Liver (tissue), 8 donors: ENCODE measurements at regions not wholly inside any gene's neighbourhood (a gene's known extent, or its start where the extent isn't known, plus 50 kb on each side); places are given as distances from the start of the nearest gene placed in this dataset.

Experiments used
- DNase-seq: peaks from one replicate; pipeline ENCODE4 v3.0.0-alpha.2; 2017; ENCODE audit warnings: low spot score
- H3K27ac ChIP-seq, 2 donors: one replicate each; pipeline ENCODE4 v1.7.0; 2013; ENCODE audit warnings: inconsistent platforms in 2 of 2, low read length in 2 of 2, control low read depth in 1 of 2, low read depth in 1 of 2, mild to moderate bottlenecking in 1 of 2
- H3K27me3 ChIP-seq, 4 donors: one replicate each; pipeline versions ENCODE4 v1.6.1 to v1.7.0; 2013; ENCODE audit warnings: low read length in 3 of 4, inconsistent platforms in 1 of 4, mild to moderate bottlenecking in 1 of 4, moderate library complexity in 1 of 4; ENCODE audit not compliant: control insufficient read depth in 4 of 4, insufficient read depth in 4 of 4
- H3K36me3 ChIP-seq, 4 donors: one replicate each; pipeline versions ENCODE4 v1.6.1 to v1.7.0; 2013; ENCODE audit warnings: low read length in 3 of 4, mild to moderate bottlenecking in 3 of 4, low read depth in 1 of 4, moderate library complexity in 1 of 4; ENCODE audit not compliant: control insufficient read depth in 4 of 4, insufficient read depth in 3 of 4
- H3K4me1 ChIP-seq, 4 donors: one replicate each; pipeline versions ENCODE4 v1.6.1 to v1.7.0; 2013; ENCODE audit warnings: low read length in 3 of 4, mild to moderate bottlenecking in 3 of 4, moderate library complexity in 1 of 4; ENCODE audit not compliant: control insufficient read depth in 4 of 4, insufficient read depth in 4 of 4
- H3K4me3 ChIP-seq, 3 donors: one replicate each; pipeline versions ENCODE4 v1.6.1 to v1.7.0; 2013; ENCODE audit warnings: low read length in 3 of 3, control low read depth in 1 of 3, low read depth in 1 of 3, mild to moderate bottlenecking in 1 of 3
- H3K9ac ChIP-seq, 2 donors: one replicate each; pipeline ENCODE4 v1.7.0; 2013; ENCODE audit warnings: low read length in 2 of 2, mild to moderate bottlenecking in 2 of 2, moderate library complexity in 2 of 2, control low read depth in 1 of 2, low read depth in 1 of 2
- H3K9me3 ChIP-seq, 4 donors: one replicate each; pipeline versions ENCODE4 v1.6.1 to v1.7.0; 2013; ENCODE audit warnings: low read length in 3 of 4; ENCODE audit not compliant: control insufficient read depth in 4 of 4
- ATF3 ChIP-seq: IDR thresholded peaks from 2 replicates; pipeline ENCODE4 v1.6.1; 2016; ENCODE audit warnings: antibody characterized with exemption
- EGR1 ChIP-seq, 2 donors: IDR thresholded peaks; 2 replicates each; pipeline ENCODE4 v1.6.1; 2016 to 2018; ENCODE audit warnings: antibody characterized with exemption in 2 of 2, low read depth in 2 of 2
- FOXA1 ChIP-seq: IDR thresholded peaks from 2 replicates; pipeline ENCODE4 v1.6.1; 2016; ENCODE audit warnings: antibody characterized with exemption
- FOXA2 ChIP-seq: IDR thresholded peaks from 2 replicates; pipeline ENCODE4 v1.6.1; 2016; ENCODE audit warnings: antibody characterized with exemption
- GABPA ChIP-seq, 2 donors: IDR thresholded peaks in 1 of 2; conservative IDR thresholded peaks in 1 of 2; 2 replicates each; pipeline ENCODE4 v1.6.1; 2016; ENCODE audit warnings: antibody characterized with exemption in 2 of 2, mild to moderate bottlenecking in 1 of 2, moderate library complexity in 1 of 2
- HNF4A ChIP-seq, 2 donors: conservative IDR thresholded peaks; 2 replicates each; pipeline ENCODE4 v1.6.1; 2016; ENCODE audit warnings: antibody characterized with exemption in 2 of 2, mild to moderate bottlenecking in 2 of 2
- HNF4G ChIP-seq: IDR thresholded peaks from 2 replicates; pipeline ENCODE4 v1.6.1; 2016; ENCODE audit warnings: antibody characterized with exemption
- JUND ChIP-seq, 2 donors: IDR thresholded peaks; 2 replicates each; pipeline ENCODE4 v1.6.1; 2016; ENCODE audit warnings: antibody characterized with exemption in 2 of 2
- NR2F2 ChIP-seq: IDR thresholded peaks from 2 replicates; pipeline ENCODE4 v1.6.1; 2016; ENCODE audit warnings: antibody characterized with exemption
- RAD21 ChIP-seq, 2 donors: IDR thresholded peaks; 2 replicates each; pipeline ENCODE4 v1.6.1; 2016; ENCODE audit warnings: antibody characterized with exemption in 2 of 2, mild to moderate bottlenecking in 2 of 2
- RXRA ChIP-seq, 2 donors: IDR thresholded peaks; 2 replicates each; pipeline ENCODE4 v1.6.1; 2017 to 2018; ENCODE audit warnings: antibody characterized with exemption in 2 of 2, mild to moderate bottlenecking in 1 of 2
- SP1 ChIP-seq: IDR thresholded peaks from 2 replicates; pipeline ENCODE4 v1.6.1; 2018; ENCODE audit warnings: antibody characterized with exemption, mild to moderate bottlenecking
- TAF1 ChIP-seq: conservative IDR thresholded peaks from 2 replicates; pipeline ENCODE4 v1.6.1; 2016; ENCODE audit warnings: antibody characterized with exemption, mild to moderate bottlenecking
- YY1 ChIP-seq: IDR thresholded peaks from 2 replicates; pipeline ENCODE4 v1.6.1; 2016; ENCODE audit warnings: antibody characterized with exemption, mild to moderate bottlenecking
- ZBTB33 ChIP-seq: IDR thresholded peaks from 2 replicates; pipeline ENCODE4 v1.6.1; 2016; ENCODE audit warnings: antibody characterized with exemption
- WGBS: extraction: QIAGEN DNeasy Blood & Tissue Kit; methylation state at CpG from one replicate; pipeline ENCODE4 v1.1.7; 2013; 5-methylcytosine and 5-hydroxymethylcytosine counted together
- TF ChIP-seq, protein P1 (sequence below): fragments of 150-350 bp; IDR thresholded peaks from 2 replicates; pipeline ENCODE4 v1.5.1; 2017; ENCODE audit warnings: improper control_type of control experiment, low read depth, low read length; ENCODE audit not compliant: missing input control
- TF ChIP-seq, protein P2 (sequence below): IDR thresholded peaks from 2 replicates; pipeline ENCODE4 v1.6.1; 2016; ENCODE audit warnings: antibody characterized with exemption
- donor health status: healthy.
- donor health status: healthy.
- donor health status: healthy.
- donor health status: healthy.
- donor health status: healthy.

DNA sequence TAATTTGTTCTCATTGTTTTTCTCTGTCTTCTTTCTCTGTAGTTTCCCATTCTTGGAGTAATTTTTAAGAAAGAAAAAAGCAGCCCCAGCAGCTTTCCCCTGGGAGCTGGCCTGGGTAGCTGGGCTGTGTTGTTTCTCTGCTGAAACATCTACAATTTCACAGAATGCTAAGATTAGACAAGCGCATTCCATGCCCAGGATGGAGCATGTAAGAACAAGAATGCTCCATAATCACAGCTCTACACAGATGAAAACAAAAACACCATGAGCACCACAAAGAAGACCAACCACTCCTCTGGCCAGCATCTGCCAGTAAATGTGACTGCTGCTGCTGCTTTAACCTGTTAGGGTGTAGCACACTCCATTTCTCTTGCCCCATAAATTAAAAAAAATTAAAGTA, 239.2 kb upstream of the SLITRK1 start:
- no peak for DNase-seq
- TF ChIP-seq SP1: no peak
- TF ChIP-seq YY1: no peak
- TF ChIP-seq HNF4A (conservative IDR thresholded peaks at IDR 0.05): no peak
- no peak for TF ChIP-seq TAF1
- Histone ChIP-seq H3K36me3 (no peaks in the 10 kb centered on the region), H3K9ac (no peak overlapping the region), H3K9me3 (no peaks in the 10 kb centered on the region), H3K4me1 (no peaks in the 10 kb centered on the region), H3K4me3 (no peak overlapping the region), H3K27ac (no peak overlapping the region), H3K27me3 (no peaks in the 10 kb centered on the region)
- WGBS: 66% methylated on average over 1 of the region's 1 CpG

GRCh38 chr13:84118839-84119409, 236.7 kb upstream of the SLITRK1 start:
- TF ChIP-seq, protein P1, sequence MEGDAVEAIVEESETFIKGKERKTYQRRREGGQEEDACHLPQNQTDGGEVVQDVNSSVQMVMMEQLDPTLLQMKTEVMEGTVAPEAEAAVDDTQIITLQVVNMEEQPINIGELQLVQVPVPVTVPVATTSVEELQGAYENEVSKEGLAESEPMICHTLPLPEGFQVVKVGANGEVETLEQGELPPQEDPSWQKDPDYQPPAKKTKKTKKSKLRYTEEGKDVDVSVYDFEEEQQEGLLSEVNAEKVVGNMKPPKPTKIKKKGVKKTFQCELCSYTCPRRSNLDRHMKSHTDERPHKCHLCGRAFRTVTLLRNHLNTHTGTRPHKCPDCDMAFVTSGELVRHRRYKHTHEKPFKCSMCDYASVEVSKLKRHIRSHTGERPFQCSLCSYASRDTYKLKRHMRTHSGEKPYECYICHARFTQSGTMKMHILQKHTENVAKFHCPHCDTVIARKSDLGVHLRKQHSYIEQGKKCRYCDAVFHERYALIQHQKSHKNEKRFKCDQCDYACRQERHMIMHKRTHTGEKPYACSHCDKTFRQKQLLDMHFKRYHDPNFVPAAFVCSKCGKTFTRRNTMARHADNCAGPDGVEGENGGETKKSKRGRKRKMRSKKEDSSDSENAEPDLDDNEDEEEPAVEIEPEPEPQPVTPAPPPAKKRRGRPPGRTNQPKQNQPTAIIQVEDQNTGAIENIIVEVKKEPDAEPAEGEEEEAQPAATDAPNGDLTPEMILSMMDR: no peak
- TF ChIP-seq ATF3: no peak
- TF ChIP-seq YY1: no peak
- TF ChIP-seq EGR1 (IDR thresholded peaks at IDR 0.05; ENCODE audit: low read depth in 2 of 2): no peak
- TF ChIP-seq TAF1: no peak
- TF ChIP-seq HNF4G: no peak
- no peak for TF ChIP-seq FOXA1
- TF ChIP-seq ZBTB33: no peak
- no peak for TF ChIP-seq GABPA (IDR thresholded peaks at IDR 0.05 in 1 of 2, conservative IDR thresholded peaks at IDR 0.05 in 1 of 2)
- TF ChIP-seq HNF4A (conservative IDR thresholded peaks at IDR 0.05): no peak
- Histone ChIP-seq H3K27ac (no peak overlapping the region), H3K9ac (no peak overlapping the region), H3K9me3 (no peaks in the 10 kb centered on the region), H3K4me3 (no peak overlapping the region), H3K36me3 (no peaks in the 10 kb centered on the region), H3K27me3 (no peaks in the 10 kb centered on the region), H3K4me1 (no peaks in the 10 kb centered on the region)
- 29% methylated on average over 2 of the region's 2 CpGs for WGBS
- DNase-seq: no peak

DNA sequence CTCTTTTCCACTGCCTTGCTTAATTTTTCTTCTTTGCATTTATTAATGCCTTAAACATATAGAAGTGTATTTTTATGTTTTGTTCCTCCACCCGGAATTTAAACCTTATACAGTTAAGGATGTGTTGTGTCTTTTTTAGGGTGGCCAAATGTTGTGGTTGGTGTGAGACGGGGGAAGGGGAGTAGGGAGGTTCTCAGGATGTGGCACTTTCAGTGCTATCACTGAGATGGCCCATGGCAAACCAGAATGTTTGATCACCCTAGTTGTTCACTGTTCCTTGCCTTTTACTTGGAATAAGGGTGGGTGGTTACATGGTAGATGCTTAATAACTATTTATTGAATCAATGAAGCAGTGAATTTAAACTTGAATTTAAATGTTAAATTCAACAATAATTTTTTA, 216.0 kb upstream of the SLITRK1 start:
- no peak overlapping the region for H3K27ac ChIP-seq
- H3K9me3 ChIP-seq: no peaks in the 10 kb centered on the region
- TF ChIP-seq FOXA2 (no peak), RXRA (IDR thresholded peaks at IDR 0.05) (no peak), HNF4G (no peak), NR2F2 (no peak), JUND (IDR thresholded peaks at IDR 0.05) (no peak), ZBTB33 (no peak), ATF3 (no peak), TAF1 (no peak), FOXA1 (no peak), GABPA (IDR thresholded peaks at IDR 0.05 in 1 of 2, conservative IDR thresholded peaks at IDR 0.05 in 1 of 2) (no peak), EGR1 (IDR thresholded peaks at IDR 0.05; ENCODE audit: low read depth in 2 of 2) (no peak), YY1 (no peak), SP1 (no peak), RAD21 (IDR thresholded peaks at IDR 0.05) (no peak)
- TF ChIP-seq, protein P2, sequence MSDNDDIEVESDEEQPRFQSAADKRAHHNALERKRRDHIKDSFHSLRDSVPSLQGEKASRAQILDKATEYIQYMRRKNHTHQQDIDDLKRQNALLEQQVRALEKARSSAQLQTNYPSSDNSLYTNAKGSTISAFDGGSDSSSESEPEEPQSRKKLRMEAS: no peak
- TF ChIP-seq, protein P1: no peak
- no peak overlapping the region for H3K9ac ChIP-seq
- DNase-seq: no peak
- 65% methylated on average over 2 of the region's 2 CpGs for WGBS
- no peaks in the 10 kb centered on the region for H3K27me3 ChIP-seq
- H3K4me1 ChIP-seq: no peaks in the 10 kb centered on the region
- no peak overlapping the region for H3K4me3 ChIP-seq
- H3K36me3 ChIP-seq: no peaks in the 10 kb centered on the region
